Thyroid gland (tissue), 4 donors: ENCODE measurements at regions not wholly inside any gene's neighbourhood (a gene's known extent, or its start where the extent isn't known, plus 50 kb on each side); places are given as distances from the start of the nearest gene placed in this dataset.
"Not testable (repeated sequence)": the region's sequence is repeated elsewhere in the genome, so short reads cannot be mapped to it uniquely, and the experiment has no call there.

Source experiments
- DNase-seq, 2 donors: peaks; one replicate each; pipeline ENCODE4 v3.0.0-alpha.2; 2019
- H3K27ac ChIP-seq, 3 donors: fragments of 200-600 bp; sonication (generic); 1 replicate in 2 of 3; 2 replicates in 1 of 3; pipeline ENCODE4 v1.5.1; 2016 to 2019; ENCODE audit warnings: mild to moderate bottlenecking in 1 of 3, moderate library complexity in 1 of 3
- H3K27me3 ChIP-seq: fragments of 200-600 bp; sonication (generic); one replicate; pipeline ENCODE4 v1.5.1; 2019
- H3K36me3 ChIP-seq, 2 donors: fragments of 200-600 bp; sonication (generic); one replicate each; pipeline ENCODE4 v1.5.1; 2016 to 2019
- H3K4me1 ChIP-seq, 2 donors: fragments of 200-600 bp; sonication (generic); one replicate each; pipeline ENCODE4 v1.5.1; 2017 to 2019
- H3K4me3 ChIP-seq, 3 donors: fragments of 200-600 bp; sonication (generic); replicated peaks in 1 of 3; 1 replicate in 2 of 3; 2 replicates in 1 of 3; pipeline ENCODE4 v1.5.1; 2016; ENCODE audit warnings: mild to moderate bottlenecking in 1 of 3
- H3K9me3 ChIP-seq: fragments of 200-600 bp; sonication (generic); one replicate; pipeline ENCODE4 v1.5.1; 2017
- CTCF ChIP-seq, 6 experiments: fragments of 200-600 bp in 3 of 6; fragments of 450-650 bp in 3 of 6; sonication (generic) in 3 of 6; IDR thresholded peaks; one replicate each; pipeline ENCODE4 v1.5.1; 2016 to 2019; ENCODE audit warnings: antibody characterized with exemption in 6 of 6, mild to moderate bottlenecking in 2 of 6, inconsistent platforms in 1 of 6, moderate library complexity in 1 of 6
- POLR2A ChIP-seq, 2 donors: fragments of 450-650 bp; IDR thresholded peaks; one replicate each; pipeline ENCODE4 v1.6.1; 2017; ENCODE audit warnings: antibody characterized with exemption in 2 of 2, mild to moderate bottlenecking in 2 of 2, moderate library complexity in 1 of 2
- WGBS, 2 donors: methylation state at CpG; one replicate each; pipeline ENCODE4 v1.1.5; 2017; 5-methylcytosine and 5-hydroxymethylcytosine counted together
- intact Hi-C: fragments of 100-400 bp; cut with DNase I; formaldehyde crosslinking; loops from one replicate; pipeline ENCODE4 v1.15.1; 2023

GRCh38 chr18:65671621-65672415 lies 79.0 kb upstream of the CDH7 start:
- 94% methylated on average over 17 of the region's 17 CpGs for WGBS, 2 donors
- no peak overlapping the region for H3K4me3 ChIP-seq
- no peaks in the 10 kb centered on the region for H3K36me3 ChIP-seq
- no peaks in the 10 kb centered on the region for H3K9me3 ChIP-seq
- no peaks in the 10 kb centered on the region for H3K4me1 ChIP-seq
- intact Hi-C loops, result no loop called here
- H3K27ac ChIP-seq, result no peak overlapping the region
- TF ChIP-seq CTCF (IDR thresholded peaks at IDR 0.05) (no peak), POLR2A (IDR thresholded peaks at IDR 0.05) (no peak)
- no peak for DNase-seq
- no peaks in the 10 kb centered on the region for H3K27me3 ChIP-seq

GRCh38 chr18:65670145-65670544 lies 80.7 kb upstream of the CDH7 start:
- H3K27ac ChIP-seq, intact Hi-C loops, H3K4me1 ChIP-seq, H3K4me3 ChIP-seq, H3K9me3 ChIP-seq, DNase-seq, H3K36me3 ChIP-seq, H3K27me3 ChIP-seq: not testable (repeated sequence)
- 88% methylated on average over 3 of the region's 3 CpGs for WGBS, 2 donors

GRCh38 chr18:65661391-65661790 lies 89.4 kb upstream of the CDH7 start:
- Histone ChIP-seq H3K27me3 (no peaks in the 10 kb centered on the region), H3K4me3 (no peak overlapping the region), H3K4me1 (no peaks in the 10 kb centered on the region), H3K27ac (no peak overlapping the region), H3K36me3 (no peaks in the 10 kb centered on the region), H3K9me3 (no peaks in the 10 kb centered on the region)
- TF ChIP-seq CTCF (IDR thresholded peaks at IDR 0.05) (no peak), POLR2A (IDR thresholded peaks at IDR 0.05) (no peak)
- intact Hi-C loops, result no loop called here
- 54 to 64% methylated on average over 1 of the region's 1 CpG for WGBS, 2 donors
- no peak for DNase-seq

- Histone ChIP-seq H3K4me1 (no peaks in the 10 kb centered on the region), H3K27ac (no peak overlapping the region), H3K36me3 (no peaks in the 10 kb centered on the region), H3K9me3 (no peaks in the 10 kb centered on the region), H3K27me3 (no peaks in the 10 kb centered on the region), H3K4me3 (no peak overlapping the region)
- intact Hi-C loops, result no loop called here
- DNase-seq, result no peak
- 90 to 98% methylated on average over 1 of the region's 1 CpG for WGBS, 2 donors
- no peak for TF ChIP-seq POLR2A (IDR thresholded peaks at IDR 0.05)
- no peak for TF ChIP-seq CTCF (IDR thresholded peaks at IDR 0.05)
Measured at GRCh38 chr18:65659912-65660311, 90.9 kb upstream of the CDH7 start.

GRCh38 chr18:65659312-65659711 lies 91.5 kb upstream of the CDH7 start:
- Histone ChIP-seq H3K36me3 (no peaks in the 10 kb centered on the region), H3K4me3 (no peak overlapping the region), H3K27ac (no peak overlapping the region), H3K9me3 (no peaks in the 10 kb centered on the region), H3K4me1 (no peaks in the 10 kb centered on the region), H3K27me3 (no peaks in the 10 kb centered on the region)
- DNase-seq, result no peak
- intact Hi-C loops, result no loop called here
- TF ChIP-seq CTCF (IDR thresholded peaks at IDR 0.05), result no peak
